ENCODE measurements at regions not wholly inside any gene's neighbourhood (a gene's known extent, or its start where the extent isn't known, plus 50 kb on each side); places are given as distances from the start of the nearest gene placed in this dataset.

DNA sequence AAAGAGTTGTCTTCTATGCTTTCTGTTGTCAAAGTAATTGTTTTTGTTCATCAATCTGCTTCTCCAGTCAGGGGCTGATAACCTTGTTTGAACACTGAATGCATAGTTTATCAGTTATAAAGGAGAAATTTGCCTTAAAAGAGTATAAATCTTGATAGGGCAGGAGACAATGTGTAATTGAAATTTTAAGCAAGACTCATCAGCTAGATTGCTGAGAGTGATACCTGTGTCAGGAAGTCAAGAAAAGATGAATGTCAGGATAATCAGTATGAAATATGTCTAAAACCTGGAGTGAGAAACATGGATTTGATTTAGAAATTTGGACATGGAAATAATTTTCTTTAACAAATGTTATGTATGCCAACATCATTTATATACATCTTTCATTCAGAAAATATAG lies 1258.1 kb downstream of the EFNA5 start:
- Histone ChIP-seq H3K36me3 (no peaks in the 10 kb centered on the region), H3K27ac (no peak overlapping the region), H3K4me3 (no peak overlapping the region), H3K9me3 (no peaks in the 10 kb centered on the region), H3K4me1 (replicated peaks) (no peaks in the 10 kb centered on the region), H3K27me3 (replicated peaks; ENCODE audit: insufficient read depth) (no peaks in the 10 kb centered on the region)
- TF ChIP-seq POLR2A (IDR thresholded peaks at IDR 0.05) (no peak), POLR2AphosphoS5 (IDR thresholded peaks at IDR 0.05) (no peak)
- TF ChIP-seq, protein P1, sequence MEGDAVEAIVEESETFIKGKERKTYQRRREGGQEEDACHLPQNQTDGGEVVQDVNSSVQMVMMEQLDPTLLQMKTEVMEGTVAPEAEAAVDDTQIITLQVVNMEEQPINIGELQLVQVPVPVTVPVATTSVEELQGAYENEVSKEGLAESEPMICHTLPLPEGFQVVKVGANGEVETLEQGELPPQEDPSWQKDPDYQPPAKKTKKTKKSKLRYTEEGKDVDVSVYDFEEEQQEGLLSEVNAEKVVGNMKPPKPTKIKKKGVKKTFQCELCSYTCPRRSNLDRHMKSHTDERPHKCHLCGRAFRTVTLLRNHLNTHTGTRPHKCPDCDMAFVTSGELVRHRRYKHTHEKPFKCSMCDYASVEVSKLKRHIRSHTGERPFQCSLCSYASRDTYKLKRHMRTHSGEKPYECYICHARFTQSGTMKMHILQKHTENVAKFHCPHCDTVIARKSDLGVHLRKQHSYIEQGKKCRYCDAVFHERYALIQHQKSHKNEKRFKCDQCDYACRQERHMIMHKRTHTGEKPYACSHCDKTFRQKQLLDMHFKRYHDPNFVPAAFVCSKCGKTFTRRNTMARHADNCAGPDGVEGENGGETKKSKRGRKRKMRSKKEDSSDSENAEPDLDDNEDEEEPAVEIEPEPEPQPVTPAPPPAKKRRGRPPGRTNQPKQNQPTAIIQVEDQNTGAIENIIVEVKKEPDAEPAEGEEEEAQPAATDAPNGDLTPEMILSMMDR (IDR thresholded peaks at IDR 0.05), result no peak
- intact Hi-C loops (cut with DNase I), result no loop called here
- DNase-seq (ENCODE audit: low spot score), result no peak

- intact Hi-C loops (cut with DNase I), result no loop called here
- Histone ChIP-seq H3K9me3 (no peaks in the 10 kb centered on the region), H3K27me3 (replicated peaks; ENCODE audit: insufficient read depth) (no peaks in the 10 kb centered on the region), H3K27ac (no peak overlapping the region), H3K4me3 (no peak overlapping the region), H3K4me1 (replicated peaks) (no peaks in the 10 kb centered on the region), H3K36me3 (no peaks in the 10 kb centered on the region)
- DNase-seq (ENCODE audit: low spot score), result no peak
- WGBS, result 36% methylated on average over 2 of the region's 2 CpGs
- TF ChIP-seq, protein P1 (IDR thresholded peaks at IDR 0.05), result no peak
Measured at GRCh38 chr5:106408570-106408969, 1262.2 kb downstream of the EFNA5 start.

- Histone ChIP-seq H3K27me3 (replicated peaks; ENCODE audit: insufficient read depth) (no peaks in the 10 kb centered on the region), H3K4me1 (replicated peaks) (no peaks in the 10 kb centered on the region), H3K27ac (no peak overlapping the region), H3K4me3 (no peak overlapping the region), H3K9me3 (no peaks in the 10 kb centered on the region), H3K36me3 (no peaks in the 10 kb centered on the region)
- TF ChIP-seq POLR2A (IDR thresholded peaks at IDR 0.05), result no peak
- TF ChIP-seq, protein P1 (IDR thresholded peaks at IDR 0.05), result no peak
- no peak for TF ChIP-seq POLR2AphosphoS5 (IDR thresholded peaks at IDR 0.05)
- intact Hi-C loops (cut with DNase I), result no loop called here
- DNase-seq (ENCODE audit: low spot score), result no peak
- 77% methylated on average over 1 of the region's 1 CpG for WGBS
Measured at GRCh38 chr5:106408141-106408540, 1262.6 kb downstream of the EFNA5 start.

GRCh38 chr5:106401561-106401960 lies 1269.2 kb downstream of the EFNA5 start:
- no peak for DNase-seq (ENCODE audit: low spot score)
- H3K4me3 ChIP-seq, result no peak overlapping the region
- no peaks in the 10 kb centered on the region for H3K9me3 ChIP-seq
- H3K4me1 ChIP-seq (replicated peaks), result no peaks in the 10 kb centered on the region
- intact Hi-C loops (cut with DNase I), result no loop called here
- no peak overlapping the region for H3K27ac ChIP-seq
- no peaks in the 10 kb centered on the region for H3K36me3 ChIP-seq
- TF ChIP-seq, protein P1 (IDR thresholded peaks at IDR 0.05), result no peak
- WGBS, result 79% methylated on average over 2 of the region's 2 CpGs
- H3K27me3 ChIP-seq (replicated peaks; ENCODE audit: insufficient read depth), result no peaks in the 10 kb centered on the region

DNA sequence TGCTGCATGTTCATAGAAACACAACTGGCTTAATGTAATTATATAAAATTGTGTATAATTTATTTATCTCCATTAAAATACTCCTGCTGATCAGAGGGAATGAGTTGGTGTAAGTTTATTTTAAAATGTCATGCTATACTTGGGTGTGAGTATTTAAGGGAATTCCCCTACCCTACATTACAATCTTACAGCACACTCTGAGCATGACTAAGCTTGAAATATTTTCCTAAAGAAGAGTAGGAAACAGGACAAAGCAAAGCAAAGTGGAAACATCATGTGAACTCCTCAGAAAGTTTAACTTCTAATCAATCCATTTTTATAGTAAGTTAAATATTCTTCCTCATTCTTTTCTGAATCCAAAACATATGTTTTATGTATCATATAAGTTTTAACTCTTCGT lies 1271.3 kb downstream of the EFNA5 start:
- TF ChIP-seq POLR2A (IDR thresholded peaks at IDR 0.05), result no peak
- no peak for TF ChIP-seq POLR2AphosphoS5 (IDR thresholded peaks at IDR 0.05)
- TF ChIP-seq, protein P1 (IDR thresholded peaks at IDR 0.05), result no peak
- 63% methylated on average over 1 of the region's 1 CpG for WGBS
- Histone ChIP-seq H3K27ac (no peak overlapping the region), H3K27me3 (replicated peaks; ENCODE audit: insufficient read depth) (no peaks in the 10 kb centered on the region), H3K9me3 (no peaks in the 10 kb centered on the region), H3K36me3 (no peaks in the 10 kb centered on the region), H3K4me3 (no peak overlapping the region), H3K4me1 (replicated peaks) (no peaks in the 10 kb centered on the region)
- intact Hi-C loops (cut with DNase I), result no loop called here
- DNase-seq (ENCODE audit: low spot score), result no peak
